Mesodermal cell (in vitro differentiated cells): ENCODE measurements at regions not wholly inside any gene's neighbourhood (a gene's known extent, or its start where the extent isn't known, plus 50 kb on each side); places are given as distances from the start of the nearest gene placed in this dataset.

Source experiments
- H3K27ac ChIP-seq: 2 replicates; pipeline ENCODE4 v1.7.0; 2013; ENCODE audit warnings: mild to moderate bottlenecking, low read depth, low read length, moderate library complexity; ENCODE audit not compliant: severe bottlenecking
- H3K36me3 ChIP-seq: 2 replicates; pipeline ENCODE4 v1.7.1; 2013; ENCODE audit warnings: mild to moderate bottlenecking, low read length, moderate library complexity; ENCODE audit not compliant: control insufficient read depth, insufficient read depth
- H3K4me1 ChIP-seq: one replicate; pipeline ENCODE4 v1.7.1; 2013; ENCODE audit warnings: mild to moderate bottlenecking, low read length; ENCODE audit not compliant: insufficient read depth, control insufficient read depth, poor library complexity, severe bottlenecking
- H3K4me3 ChIP-seq: 2 replicates; pipeline ENCODE4 v1.7.0; 2013; ENCODE audit warnings: low read length, control low read depth, mild to moderate bottlenecking; ENCODE audit not compliant: insufficient read depth, poor library complexity, severe bottlenecking; ENCODE audit errors: extremely low read depth
- H3K9me3 ChIP-seq: 2 replicates; pipeline ENCODE4 v1.7.1; 2013; ENCODE audit warnings: mild to moderate bottlenecking, low read length, moderate library complexity; ENCODE audit not compliant: control insufficient read depth
- WGBS, 2 experiments: methylation state at CpG; one replicate each; pipeline ENCODE4 v1.1.5; 2013; ENCODE audit warnings: missing lambda C conversion rate in 2 of 2; ENCODE audit not compliant: insufficient coverage in 2 of 2; 5-methylcytosine and 5-hydroxymethylcytosine counted together

- Histone ChIP-seq H3K4me1 (no peaks in the 10 kb centered on the region), H3K4me3 (no peak overlapping the region), H3K9me3 (peaks cover 6% of the 10 kb centered on the region), H3K27ac (no peak overlapping the region), H3K36me3 (no peaks in the 10 kb centered on the region)
- WGBS, 2 experiments: 96 to 100% methylated on average over 4 to 5 of the region's 5 CpGs
These were observed 52.4 kb upstream of the TRIO start for GRCh38 chr5:14090755-14091154.

DNA sequence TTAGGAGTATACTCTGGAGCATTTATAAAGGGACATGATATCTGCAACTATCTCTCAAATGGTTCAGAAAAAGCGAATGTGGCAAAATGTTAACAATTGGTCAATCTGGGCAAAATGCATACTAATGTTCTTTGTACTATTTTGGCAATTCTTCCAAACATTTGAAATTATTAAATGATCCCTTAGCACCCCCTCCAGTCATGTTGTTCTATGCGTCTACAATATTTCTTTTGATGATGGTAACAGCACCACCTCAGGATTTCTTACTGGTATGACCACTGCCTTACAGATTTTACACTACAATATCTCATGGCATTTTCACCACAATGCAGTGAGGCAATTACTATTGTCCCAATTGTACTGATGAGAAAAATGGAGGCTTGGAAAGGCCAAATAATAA, 52.9 kb upstream of the TRIO start:
- 100% methylated on average over 1 of the region's 2 CpGs; no CpG with 5 or more reads in 1 of the 2 experiments for WGBS, 2 experiments
- Histone ChIP-seq H3K36me3 (no peaks in the 10 kb centered on the region), H3K9me3 (peaks cover 6% of the 10 kb centered on the region), H3K4me3 (no peak overlapping the region), H3K4me1 (no peaks in the 10 kb centered on the region), H3K27ac (no peak overlapping the region)

DNA sequence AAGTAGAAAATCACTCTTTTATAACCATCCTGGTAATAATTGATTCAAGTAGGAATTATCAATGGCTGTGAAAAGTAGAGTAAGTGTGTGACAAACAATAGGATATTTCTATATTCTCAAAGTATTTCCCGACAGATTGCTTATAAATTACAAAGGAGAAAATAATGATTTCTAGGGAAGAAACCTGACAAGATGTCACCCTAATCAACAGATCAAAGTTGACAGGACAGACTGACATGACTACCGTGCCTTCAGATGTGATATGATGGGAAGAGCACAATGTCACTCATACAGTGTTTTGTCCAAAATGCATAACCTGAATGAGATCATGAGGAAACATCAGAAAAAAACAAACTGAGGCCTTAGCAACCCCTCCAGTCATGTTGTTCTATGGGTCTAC, 53.9 kb upstream of the TRIO start:
- Histone ChIP-seq H3K9me3 (peaks cover 6% of the 10 kb centered on the region), H3K27ac (no peak overlapping the region), H3K4me1 (no peaks in the 10 kb centered on the region), H3K4me3 (no peak overlapping the region), H3K36me3 (no peaks in the 10 kb centered on the region)
- WGBS, 2 experiments: 92% methylated on average over 1 of the region's 2 CpGs; no CpG with 5 or more reads in 1 of the 2 experiments

GRCh38 chr5:14086261-14086660, 56.9 kb upstream of the TRIO start:
- Histone ChIP-seq H3K9me3 (peaks cover 6% of the 10 kb centered on the region), H3K36me3 (no peaks in the 10 kb centered on the region), H3K4me3 (no peak overlapping the region), H3K27ac (no peak overlapping the region), H3K4me1 (no peaks in the 10 kb centered on the region)
- WGBS, 2 experiments: 88 to 89% methylated on average over 1 of the region's 2 CpGs

GRCh38 chr5:14082973-14083372, 60.2 kb upstream of the TRIO start:
- no peak overlapping the region for H3K27ac ChIP-seq
- 100% methylated on average over 2 of the region's 2 CpGs; no CpG with 5 or more reads in 1 of the 2 experiments for WGBS, 2 experiments
- no peaks in the 10 kb centered on the region for H3K9me3 ChIP-seq
- no peaks in the 10 kb centered on the region for H3K4me1 ChIP-seq
- no peaks in the 10 kb centered on the region for H3K36me3 ChIP-seq
- H3K4me3 ChIP-seq: no peak overlapping the region

DNA sequence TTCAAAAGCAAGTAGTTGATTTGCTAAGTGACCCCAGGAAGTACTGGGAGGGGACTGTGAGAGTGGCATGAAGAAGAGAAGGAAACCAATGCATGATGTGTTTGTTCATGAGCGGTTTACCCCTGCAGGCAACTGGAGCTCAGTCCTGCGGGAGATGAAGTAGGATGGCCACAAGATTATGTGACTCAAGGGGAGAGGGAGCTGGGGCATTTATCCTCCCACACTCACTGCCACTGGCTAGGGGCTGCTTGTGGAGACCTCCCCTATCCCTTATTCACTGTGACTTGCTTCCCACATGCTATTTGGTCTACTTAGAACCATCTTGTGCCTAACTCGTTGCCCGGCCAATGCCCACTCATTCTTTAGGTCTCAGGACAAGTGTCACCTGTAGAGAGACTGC, 60.6 kb upstream of the TRIO start:
- Histone ChIP-seq H3K9me3 (no peaks in the 10 kb centered on the region), H3K4me1 (no peaks in the 10 kb centered on the region), H3K36me3 (no peaks in the 10 kb centered on the region), H3K27ac (no peak overlapping the region), H3K4me3 (no peak overlapping the region)
- 56 to 62% methylated on average over 3 to 4 of the region's 4 CpGs for WGBS, 2 experiments

DNA sequence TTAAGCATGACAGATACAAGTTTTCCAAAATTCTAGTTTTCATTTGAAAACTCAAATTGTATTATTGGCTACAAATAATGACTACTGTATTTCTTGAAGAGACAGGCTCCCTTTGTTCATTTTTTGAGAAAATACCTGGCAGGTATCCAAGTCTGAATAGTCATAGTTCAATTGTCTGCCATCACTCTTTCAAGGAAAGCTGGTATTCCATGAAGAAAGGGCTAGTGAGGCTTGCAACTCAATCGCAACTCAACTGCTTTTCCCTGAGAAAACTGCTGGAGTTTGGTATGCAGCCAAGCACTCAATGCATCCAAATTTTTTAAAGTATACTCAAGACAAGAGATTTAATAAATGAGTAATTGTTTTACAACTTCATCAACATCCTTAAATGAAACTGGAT, 61.4 kb upstream of the TRIO start:
- no peak overlapping the region for H3K27ac ChIP-seq
- no CpG with 5 or more reads among the region's 1 CpG for WGBS, 2 experiments

DNA sequence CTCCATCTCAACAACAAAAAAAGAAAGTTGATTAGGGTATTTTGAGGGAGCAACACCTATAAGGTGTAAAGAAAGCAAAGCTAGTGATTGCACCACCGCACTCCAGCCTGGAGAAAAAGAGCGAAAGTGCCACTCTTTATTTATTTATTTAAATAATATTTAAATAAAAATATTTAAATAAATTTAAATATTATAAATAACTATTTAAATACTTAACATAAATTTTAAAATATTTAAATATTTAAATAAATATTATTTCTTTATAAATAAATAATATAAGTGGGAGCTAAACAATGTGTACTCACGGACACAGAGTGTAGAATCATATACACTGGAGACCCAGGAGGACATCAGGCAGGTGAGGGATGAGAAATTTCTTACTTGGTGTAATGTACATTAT, 64.4 kb upstream of the TRIO start:
- no peaks in the 10 kb centered on the region for H3K9me3 ChIP-seq
- no peaks in the 10 kb centered on the region for H3K36me3 ChIP-seq
- WGBS, 2 experiments: 83 to 100% methylated on average over 1 of the region's 3 CpGs
- H3K27ac ChIP-seq: no peak overlapping the region
- no peaks in the 10 kb centered on the region for H3K4me1 ChIP-seq
- no peak overlapping the region for H3K4me3 ChIP-seq

More for the DNA sequence above, 61.4 kb upstream of the TRIO start:
- H3K9me3 ChIP-seq: no peaks in the 10 kb centered on the region
- no peaks in the 10 kb centered on the region for H3K36me3 ChIP-seq
- H3K4me3 ChIP-seq: no peak overlapping the region
- H3K4me1 ChIP-seq: no peaks in the 10 kb centered on the region

DNA sequence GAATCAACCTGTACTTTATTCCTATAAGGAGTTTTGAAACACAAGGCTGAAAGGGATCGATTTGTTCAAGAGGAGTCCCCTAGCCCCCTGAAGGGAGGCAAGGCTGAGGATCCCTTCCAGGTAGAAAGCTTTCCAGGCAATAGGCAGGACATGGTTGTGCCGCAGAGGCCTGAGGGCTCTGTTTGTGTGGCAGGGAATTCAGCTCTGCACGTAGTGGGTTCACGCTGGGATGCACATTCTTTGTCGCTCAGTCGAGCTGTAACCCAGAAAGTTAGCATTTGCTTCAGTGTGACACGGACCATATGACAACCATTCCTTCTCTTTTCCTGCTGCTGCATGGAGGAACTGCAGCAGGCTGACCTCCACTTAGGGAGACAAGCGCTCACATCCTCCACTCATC, 65.6 kb upstream of the TRIO start:
- 82 to 89% methylated on average over 7 to 8 of the region's 8 CpGs for WGBS, 2 experiments
- Histone ChIP-seq H3K9me3 (no peaks in the 10 kb centered on the region), H3K27ac (no peak overlapping the region), H3K4me3 (no peak overlapping the region), H3K36me3 (no peaks in the 10 kb centered on the region), H3K4me1 (no peaks in the 10 kb centered on the region)

- Histone ChIP-seq H3K9me3 (no peaks in the 10 kb centered on the region), H3K4me1 (no peaks in the 10 kb centered on the region), H3K4me3 (no peak overlapping the region), H3K27ac (no peak overlapping the region), H3K36me3 (no peaks in the 10 kb centered on the region)
- 81 to 92% methylated on average over 6 of the region's 7 CpGs for WGBS, 2 experiments
These were observed 66.6 kb upstream of the TRIO start for GRCh38 chr5:14076561-14076960.

- WGBS, 2 experiments: 93 to 94% methylated on average over 9 to 11 of the region's 11 CpGs
- H3K9me3 ChIP-seq: no peaks in the 10 kb centered on the region
- H3K36me3 ChIP-seq: no peaks in the 10 kb centered on the region
- no peak overlapping the region for H3K27ac ChIP-seq
- no peak overlapping the region for H3K4me3 ChIP-seq
- H3K4me1 ChIP-seq: no peaks in the 10 kb centered on the region
These were observed 67.2 kb upstream of the TRIO start for GRCh38 chr5:14075937-14076336.
